Effector memory CD8-positive, alpha-beta T cell (primary cell): ENCODE measurements at regions not wholly inside any gene's neighbourhood (a gene's known extent, or its start where the extent isn't known, plus 50 kb on each side); places are given as distances from the start of the nearest gene placed in this dataset.

ENCODE experiments used
- ATAC-seq: fragments of 150-1000 bp; cut with Tn5 transposase; replicated peaks from 2 replicates; pipeline ENCODE4 v1.10.0; 2021; ENCODE audit warnings: mild to moderate bottlenecking, moderate library complexity
- DNase-seq, 3 experiments: peaks; one replicate each; pipeline ENCODE4 v3.0.0; 2021
- H3K27ac Mint-ChIP-seq, 2 donors: one replicate each; pipeline ENCODE4 v1.8.0; 2022; ENCODE audit warnings: mild to moderate bottlenecking in 2 of 2, mixed read lengths in 2 of 2, moderate library complexity in 2 of 2
- H3K27me3 Mint-ChIP-seq, 2 donors: one replicate each; pipeline ENCODE4 v1.8.0; 2022; ENCODE audit warnings: mixed read lengths in 2 of 2
- H3K36me3 Mint-ChIP-seq: one replicate; pipeline ENCODE4 v1.8.0; 2022; ENCODE audit warnings: mild to moderate bottlenecking, moderate library complexity, mixed read lengths; ENCODE audit not compliant: insufficient read depth
- H3K4me1 Mint-ChIP-seq, 2 donors: one replicate each; pipeline ENCODE4 v1.8.0; 2022; ENCODE audit warnings: low read depth in 2 of 2, mixed read lengths in 2 of 2
- H3K4me3 Mint-ChIP-seq, 2 donors: one replicate each; pipeline ENCODE4 v1.8.0; 2022; ENCODE audit warnings: mild to moderate bottlenecking in 2 of 2, mixed read lengths in 2 of 2, moderate library complexity in 2 of 2
- H3K9me3 Mint-ChIP-seq, 2 donors: one replicate each; pipeline ENCODE4 v1.8.0; 2022; ENCODE audit warnings: mixed read lengths in 2 of 2

DNA sequence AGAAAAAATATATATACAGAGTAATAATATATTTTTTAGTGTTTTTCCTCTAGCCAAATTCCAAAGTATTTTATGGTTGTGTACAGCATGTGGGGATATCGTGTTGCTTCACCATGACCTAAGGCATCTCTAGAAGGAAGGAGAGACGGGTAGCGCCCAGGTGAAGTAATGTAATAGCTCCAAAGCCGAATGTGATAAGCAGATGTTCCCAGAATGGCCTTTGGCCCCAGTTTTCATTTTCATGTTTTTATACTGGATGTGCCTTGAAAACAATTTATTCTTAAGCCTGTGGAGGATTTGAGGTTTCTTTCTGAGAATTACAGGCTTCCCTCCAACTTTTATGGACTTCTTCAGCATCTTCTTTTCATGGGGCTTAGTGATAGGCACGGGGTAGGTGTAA, 587.9 kb upstream of the KIRREL3 start:
- no peaks in the 10 kb centered on the region for H3K4me1 Mint-ChIP-seq
- H3K27ac Mint-ChIP-seq, result no peak overlapping the region
- no peak overlapping the region for H3K4me3 Mint-ChIP-seq
- H3K27me3 Mint-ChIP-seq, result no peaks in the 10 kb centered on the region
- ATAC-seq, result no peak
- H3K36me3 Mint-ChIP-seq, result peaks cover 3% of the 10 kb centered on the region
- peaks cover 3 to 6% of the 10 kb centered on the region in 2 donors for H3K9me3 Mint-ChIP-seq
- no peak for DNase-seq

DNA sequence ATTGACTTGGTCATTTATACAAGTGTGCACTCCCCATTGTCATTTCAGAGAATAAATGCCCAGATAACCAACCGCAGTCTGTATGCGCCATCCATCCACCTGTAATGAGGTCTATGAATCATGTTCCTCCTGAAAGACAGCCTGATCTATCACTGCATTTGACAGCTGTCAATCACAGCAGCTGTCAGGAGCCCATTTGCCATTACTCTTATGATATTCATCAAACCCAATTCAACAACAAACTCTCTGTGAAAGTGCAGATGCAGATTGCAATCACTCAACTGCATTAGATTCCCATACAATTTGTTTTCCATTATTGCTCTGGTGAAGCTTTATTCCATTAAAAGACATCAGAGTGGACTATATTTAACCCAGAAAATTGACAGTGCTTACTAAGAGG, 586.9 kb upstream of the KIRREL3 start:
- peaks cover 5 to 10% of the 10 kb centered on the region in 2 donors for H3K9me3 Mint-ChIP-seq
- H3K4me1 Mint-ChIP-seq, result no peaks in the 10 kb centered on the region
- H3K27ac Mint-ChIP-seq, result no peak overlapping the region
- DNase-seq, result no peak
- no peaks in the 10 kb centered on the region for H3K36me3 Mint-ChIP-seq
- no peak overlapping the region for H3K4me3 Mint-ChIP-seq
- H3K27me3 Mint-ChIP-seq, result no peaks in the 10 kb centered on the region
- no peak for ATAC-seq

- Mint-ChIP-seq H3K36me3 (no peaks in the 10 kb centered on the region), H3K4me3 (no peak overlapping the region), H3K9me3 (no peaks in the 10 kb centered on the region), H3K4me1 (no peaks in the 10 kb centered on the region), H3K27me3 (no peaks in the 10 kb centered on the region), H3K27ac (no peak overlapping the region)
- no peak for ATAC-seq
- no peak for DNase-seq
Measured at GRCh38 chr11:127576210-127576609, 575.6 kb upstream of the KIRREL3 start.

DNA sequence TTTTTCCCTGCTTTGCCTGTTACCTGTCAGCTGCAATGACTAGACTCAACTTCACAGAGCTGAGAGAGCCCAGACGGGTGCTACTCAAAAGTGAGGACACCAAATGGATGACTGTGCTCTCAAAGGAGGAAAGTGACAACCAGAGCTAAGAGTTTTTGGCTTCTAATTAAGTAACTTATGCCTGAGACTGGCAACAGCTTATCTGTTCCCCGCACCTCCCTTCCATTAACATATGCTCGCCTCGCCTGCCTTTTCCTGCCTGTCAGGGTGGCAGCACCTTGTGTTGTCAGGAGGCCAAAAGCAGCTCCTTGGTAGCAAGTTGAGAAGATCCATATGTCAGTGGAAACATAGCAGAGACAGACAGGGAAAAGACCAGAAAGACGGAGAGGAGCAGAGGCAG, 573.9 kb upstream of the KIRREL3 start:
- no peak for ATAC-seq

GRCh38 chr11:127568891-127569290, 568.3 kb upstream of the KIRREL3 start:
- H3K4me1 Mint-ChIP-seq, result no peaks in the 10 kb centered on the region
- no peak overlapping the region for H3K4me3 Mint-ChIP-seq
- DNase-seq (no peak), ATAC-seq (no peak)
- no peak overlapping the region for H3K27ac Mint-ChIP-seq
- no peaks in the 10 kb centered on the region for H3K36me3 Mint-ChIP-seq
- H3K27me3 Mint-ChIP-seq, result no peaks in the 10 kb centered on the region
- no peaks in the 10 kb centered on the region for H3K9me3 Mint-ChIP-seq

More for the DNA sequence above, 573.9 kb upstream of the KIRREL3 start:
- Mint-ChIP-seq H3K9me3 (no peaks in the 10 kb centered on the region), H3K4me3 (no peak overlapping the region), H3K27ac (no peak overlapping the region), H3K27me3 (no peaks in the 10 kb centered on the region), H3K4me1 (no peaks in the 10 kb centered on the region), H3K36me3 (no peaks in the 10 kb centered on the region)
- no peak for DNase-seq

GRCh38 chr11:127567237-127567932, 566.8 kb upstream of the KIRREL3 start:
- H3K4me3 Mint-ChIP-seq, result no peak overlapping the region
- no peaks in the 10 kb centered on the region for H3K27me3 Mint-ChIP-seq
- no peaks in the 10 kb centered on the region for H3K36me3 Mint-ChIP-seq
- H3K27ac Mint-ChIP-seq, result no peak overlapping the region
- H3K9me3 Mint-ChIP-seq, result no peaks in the 10 kb centered on the region
- no peak for ATAC-seq
- DNase-seq, result no peak
- no peaks in the 10 kb centered on the region for H3K4me1 Mint-ChIP-seq

GRCh38 chr11:127564810-127565209, 564.2 kb upstream of the KIRREL3 start:
- no peaks in the 10 kb centered on the region for H3K27me3 Mint-ChIP-seq
- DNase-seq (no peak), ATAC-seq (no peak)
- H3K27ac Mint-ChIP-seq, result no peak overlapping the region
- no peaks in the 10 kb centered on the region for H3K36me3 Mint-ChIP-seq
- no peaks in the 10 kb centered on the region for H3K4me1 Mint-ChIP-seq
- no peaks in the 10 kb centered on the region for H3K9me3 Mint-ChIP-seq
- no peak overlapping the region for H3K4me3 Mint-ChIP-seq

GRCh38 chr11:127559978-127560377, 559.4 kb upstream of the KIRREL3 start:
- no peak for DNase-seq

DNA sequence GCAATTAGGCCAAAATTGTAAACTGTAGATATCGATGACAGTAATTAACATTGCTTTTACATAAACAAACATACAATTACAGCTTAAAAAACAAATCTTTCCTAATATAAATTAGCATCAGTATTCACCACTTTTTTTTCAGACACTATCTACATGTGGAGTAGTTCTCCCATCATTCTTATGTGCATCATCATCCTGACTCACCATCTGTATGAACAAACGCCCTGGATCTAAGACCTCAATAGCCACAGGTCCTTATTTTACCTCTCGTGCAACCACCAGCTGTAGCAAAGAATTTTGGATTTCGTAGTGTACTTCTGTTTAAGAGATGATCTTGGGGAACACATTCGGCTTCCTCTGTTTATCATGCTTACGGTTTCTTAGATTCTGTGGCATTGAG, 551.9 kb upstream of the KIRREL3 start:
- no peaks in the 10 kb centered on the region for H3K36me3 Mint-ChIP-seq
- H3K27me3 Mint-ChIP-seq, result no peaks in the 10 kb centered on the region
- H3K9me3 Mint-ChIP-seq, result peaks cover 4 to 7% of the 10 kb centered on the region in 2 donors
- H3K4me3 Mint-ChIP-seq, result no peak overlapping the region
- no peak for DNase-seq
- no peak for ATAC-seq
- H3K27ac Mint-ChIP-seq, result no peak overlapping the region
- no peaks in the 10 kb centered on the region for H3K4me1 Mint-ChIP-seq

More at GRCh38 chr11:127559978-127560377, 559.4 kb upstream of the KIRREL3 start:
- H3K27ac Mint-ChIP-seq, result no peak overlapping the region
- no peak for ATAC-seq
- no peaks in the 10 kb centered on the region for H3K27me3 Mint-ChIP-seq
- no peaks in the 10 kb centered on the region for H3K9me3 Mint-ChIP-seq
- H3K4me3 Mint-ChIP-seq, result no peak overlapping the region
- no peaks in the 10 kb centered on the region for H3K4me1 Mint-ChIP-seq
- H3K36me3 Mint-ChIP-seq, result no peaks in the 10 kb centered on the region

- peaks cover under 1% of the 10 kb centered on the region for H3K36me3 Mint-ChIP-seq
- ATAC-seq (no peak), DNase-seq (no peak)
- no peaks in the 10 kb centered on the region for H3K27me3 Mint-ChIP-seq
- H3K9me3 Mint-ChIP-seq, result peaks cover 0 to 4% of the 10 kb centered on the region in 2 donors
- no peaks in the 10 kb centered on the region for H3K4me1 Mint-ChIP-seq
- H3K27ac Mint-ChIP-seq, result no peak overlapping the region
- no peak overlapping the region for H3K4me3 Mint-ChIP-seq
Measured at GRCh38 chr11:127531167-127531566, 530.6 kb upstream of the KIRREL3 start.

DNA sequence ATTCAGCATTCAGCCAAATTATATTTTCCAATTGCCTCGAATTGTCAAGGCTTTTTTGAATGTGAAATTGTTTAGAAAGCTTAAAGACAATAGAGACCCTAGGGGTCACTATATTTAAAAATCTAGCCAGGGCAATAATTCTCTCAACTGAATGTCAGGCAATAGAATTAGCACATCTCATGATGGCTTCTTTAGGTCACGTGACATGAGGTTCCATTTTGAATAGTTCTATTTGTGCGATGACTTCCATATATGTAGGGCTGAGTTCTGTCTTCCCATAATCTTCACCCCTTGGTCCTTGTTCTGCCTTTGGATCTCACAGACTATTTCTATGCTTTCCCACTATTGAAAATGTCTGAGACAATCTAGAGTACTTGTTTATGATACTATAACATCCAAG, 527.7 kb upstream of the KIRREL3 start:
- Mint-ChIP-seq H3K27me3 (no peaks in the 10 kb centered on the region), H3K36me3 (no peaks in the 10 kb centered on the region), H3K4me1 (no peaks in the 10 kb centered on the region), H3K27ac (no peak overlapping the region), H3K4me3 (no peak overlapping the region), H3K9me3 (peaks cover 0 to 4% of the 10 kb centered on the region in 2 donors)
- ATAC-seq (no peak), DNase-seq (no peak)

DNA sequence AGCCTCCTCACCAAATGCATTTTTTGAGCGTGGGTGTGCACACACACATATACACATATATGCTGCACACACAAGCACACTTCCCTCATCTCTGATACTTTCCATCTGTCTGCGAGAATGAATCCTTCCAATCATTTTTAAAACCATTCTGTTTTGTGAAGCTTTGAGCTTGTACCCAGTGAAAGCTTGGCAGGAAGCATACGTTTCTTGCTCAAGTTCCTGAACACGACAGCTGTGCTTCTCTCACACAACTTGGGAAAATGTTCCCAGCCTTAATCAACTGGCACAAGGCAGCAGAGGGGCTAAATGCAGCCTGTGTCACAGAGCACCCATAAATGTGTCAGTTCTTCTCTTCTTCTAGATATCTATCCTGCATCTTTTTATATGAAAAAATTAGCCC, 524.0 kb upstream of the KIRREL3 start:
- DNase-seq (no peak), ATAC-seq (no peak)
- no peaks in the 10 kb centered on the region for H3K4me1 Mint-ChIP-seq
- H3K4me3 Mint-ChIP-seq, result no peak overlapping the region
- no peaks in the 10 kb centered on the region for H3K36me3 Mint-ChIP-seq
- no peaks in the 10 kb centered on the region for H3K27me3 Mint-ChIP-seq
- H3K27ac Mint-ChIP-seq, result no peak overlapping the region
- H3K9me3 Mint-ChIP-seq, result peaks cover 0 to 6% of the 10 kb centered on the region in 2 donors

DNA sequence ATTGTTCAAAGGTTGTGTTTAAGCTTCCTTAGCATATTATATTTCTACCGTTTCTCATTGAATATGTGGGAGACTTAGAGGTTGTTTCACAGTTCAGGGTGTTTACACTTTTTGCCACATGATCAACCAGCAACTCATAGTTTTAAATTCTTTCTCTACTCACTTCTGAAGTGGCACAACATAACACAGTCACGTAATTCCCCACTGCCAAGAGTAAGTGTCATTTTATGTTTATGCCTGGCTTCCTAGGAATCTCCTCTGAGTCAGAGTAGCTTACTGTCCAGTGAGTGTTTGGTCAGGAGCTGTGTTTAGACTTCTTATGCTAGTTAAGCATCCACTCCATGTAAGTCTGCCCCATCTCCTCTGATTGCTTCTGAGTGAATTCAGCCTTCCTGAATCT, 520.8 kb upstream of the KIRREL3 start:
- H3K9me3 Mint-ChIP-seq, result peaks cover 0 to 2% of the 10 kb centered on the region in 2 donors
- no peak overlapping the region for H3K4me3 Mint-ChIP-seq
- H3K4me1 Mint-ChIP-seq, result no peaks in the 10 kb centered on the region
- no peaks in the 10 kb centered on the region for H3K36me3 Mint-ChIP-seq
- ATAC-seq (no peak), DNase-seq (no peak)
- no peaks in the 10 kb centered on the region for H3K27me3 Mint-ChIP-seq
- H3K27ac Mint-ChIP-seq, result no peak overlapping the region

DNA sequence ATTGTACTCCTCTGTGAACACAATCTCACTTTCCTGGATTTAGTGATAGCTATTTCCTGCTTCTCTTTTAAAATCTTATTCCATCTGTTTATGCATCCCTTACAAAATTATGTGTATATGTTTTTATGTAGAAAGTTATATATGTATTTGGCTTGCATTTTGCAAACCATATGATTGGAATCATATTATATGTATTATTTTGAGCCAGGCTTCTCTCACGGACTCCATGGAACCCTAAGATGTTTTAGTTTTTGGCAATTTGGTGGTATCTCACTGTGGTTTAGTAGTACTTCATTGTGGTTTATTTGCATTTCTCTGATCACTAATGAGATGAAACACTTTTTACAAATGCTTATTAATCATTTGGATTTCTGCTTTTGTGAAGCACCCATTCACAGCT, 507.3 kb upstream of the KIRREL3 start:
- H3K27ac Mint-ChIP-seq, result no peak overlapping the region
- ATAC-seq (no peak), DNase-seq (no peak)
- no peaks in the 10 kb centered on the region for H3K4me1 Mint-ChIP-seq
- peaks cover 0 to 10% of the 10 kb centered on the region in 2 donors for H3K9me3 Mint-ChIP-seq
- no peak overlapping the region for H3K4me3 Mint-ChIP-seq
- no peaks in the 10 kb centered on the region for H3K36me3 Mint-ChIP-seq
- H3K27me3 Mint-ChIP-seq, result no peaks in the 10 kb centered on the region
